H1 (cell line): ENCODE measurements at regions not wholly inside any gene's neighbourhood (a gene's known extent, or its start where the extent isn't known, plus 50 kb on each side); places are given as distances from the start of the nearest gene placed in this dataset.

Experiments used
- CTCF ChIA-PET: fragments of 300-600 bp; sonication (Branson Sonifier 250); formaldehyde crosslinking; loops from one replicate; lab custom pipeline; 2021; ENCODE audit not compliant: partially characterized antibody; lab: Charles Lee
- POLR2A ChIA-PET: fragments of 300-600 bp; sonication (Branson Sonifier 250); formaldehyde crosslinking; loops from one replicate; lab custom pipeline; 2021; ENCODE audit warnings: inconsistent platforms; ENCODE audit not compliant: partially characterized antibody; lab: Charles Lee
- DNase-seq, 2 experiments: peaks; one replicate each; pipeline versions ENCODE4 v3.0.0 to v3.0.0-alpha.2; 2010 to 2022; ENCODE audit warnings: low spot score in 2 of 2, low read depth in 1 of 2, mixed read lengths in 1 of 2
- FAIRE-seq: peaks from 2 replicates; lab custom pipeline; 2011; peaks lifted over from hg19 to GRCh38; lab: Jason Lieb, UNC
- H2AFZ ChIP-seq: 2 replicates; pipeline ENCODE4 v1.8.1; 2012; ENCODE audit warnings: low read length, inconsistent platforms
- H2AK5ac ChIP-seq: 2 replicates; pipeline ENCODE4 v1.6.1; 2013; ENCODE audit warnings: low read depth, low read length
- H2BK120ac ChIP-seq: replicated peaks from 2 replicates; pipeline ENCODE3; 2013; ENCODE audit warnings: low read depth, low read length, inconsistent platforms
- H2BK12ac ChIP-seq: 2 replicates; pipeline ENCODE4 v1.6.1; 2013; ENCODE audit warnings: low read depth, low read length
- H2BK15ac ChIP-seq: 2 replicates; pipeline ENCODE4 v1.6.1; 2013; ENCODE audit warnings: low read length
- H2BK20ac ChIP-seq: 2 replicates; pipeline ENCODE4 v1.6.1; 2013; ENCODE audit warnings: low read length
- H2BK5ac ChIP-seq: 2 replicates; pipeline ENCODE4 v1.6.1; 2013; ENCODE audit warnings: low read depth, low read length
- H3K14ac ChIP-seq: 2 replicates; pipeline ENCODE4 v1.6.1; 2013; ENCODE audit warnings: inconsistent platforms; ENCODE audit not compliant: insufficient read length
- H3K18ac ChIP-seq: 2 replicates; pipeline ENCODE4 v1.6.1; 2013; ENCODE audit warnings: low read length; ENCODE audit errors: extremely low read depth
- H3K23ac ChIP-seq: 2 replicates; pipeline ENCODE4 v1.6.1; 2013; ENCODE audit warnings: inconsistent platforms; ENCODE audit not compliant: insufficient read length
- H3K23me2 ChIP-seq: 2 replicates; pipeline ENCODE4 v1.6.1; 2013; ENCODE audit warnings: low read depth, low read length
- H3K27ac ChIP-seq: 2 replicates; pipeline ENCODE4 v1.6.1; 2011; ENCODE audit warnings: low read depth, low read length, inconsistent platforms
- H3K27me3 ChIP-seq, 4 experiments: replicated peaks in 1 of 4; 1 replicate in 1 of 4; 2 replicates in 3 of 4; pipeline versions ENCODE4 v1.6.1 to v1.8.1; 2011 to 2013; ENCODE audit warnings: low read length in 3 of 4, mild to moderate bottlenecking in 3 of 4, inconsistent platforms in 2 of 4, mixed read lengths in 2 of 4, moderate library complexity in 1 of 4; ENCODE audit not compliant: control insufficient read depth in 3 of 4, insufficient read depth in 3 of 4; ENCODE audit errors: extremely low read depth in 1 of 4
- H3K36me3 ChIP-seq, 4 experiments: 2 replicates each; pipeline versions ENCODE4 v1.6.1 to v1.8.1; 2011 to 2013; ENCODE audit warnings: mild to moderate bottlenecking in 4 of 4, low read length in 3 of 4, moderate library complexity in 2 of 4, control low read depth in 1 of 4, inconsistent platforms in 1 of 4; ENCODE audit not compliant: insufficient read depth in 4 of 4, control insufficient read depth in 2 of 4
- H3K4ac ChIP-seq: replicated peaks from 2 replicates; pipeline ENCODE3; 2013; ENCODE audit warnings: low read length, low read depth, mixed read lengths, inconsistent platforms; ENCODE audit not compliant: insufficient read length
- H3K4me1 ChIP-seq, 4 experiments: replicated peaks in 1 of 4; 1 replicate in 1 of 4; 2 replicates in 3 of 4; pipeline versions ENCODE4 v1.6.1 to v1.8.1; 2011 to 2013; ENCODE audit warnings: low read length in 3 of 4, inconsistent platforms in 2 of 4, mixed read lengths in 1 of 4; ENCODE audit not compliant: insufficient read depth in 4 of 4, control insufficient read depth in 3 of 4
- H3K4me2 ChIP-seq, 2 experiments: 2 replicates each; pipeline versions ENCODE4 v1.6.1 to v1.8.1; 2011 to 2013; ENCODE audit warnings: low read depth in 2 of 2, low read length in 2 of 2, control low read depth in 1 of 2, inconsistent platforms in 1 of 2, mild to moderate bottlenecking in 1 of 2; ENCODE audit not compliant: insufficient read depth in 1 of 2
- H3K4me3 ChIP-seq, 4 experiments: fragments of 200-600, 300-600 bp in 1 of 4; sonication (generic), shearing (Covaris generic), sonication (Bioruptor Twin) in 1 of 4; 2 replicates each; pipeline versions ENCODE4 v1.5.1 to v1.8.1; 2011 to 2016; ENCODE audit warnings: low read length in 4 of 4, low read depth in 3 of 4, control low read depth in 2 of 4, inconsistent platforms in 2 of 4, mild to moderate bottlenecking in 2 of 4, mixed read lengths in 1 of 4, moderate library complexity in 1 of 4; ENCODE audit not compliant: insufficient read depth in 2 of 4; ENCODE audit errors: extremely low read depth in 1 of 4
- H3K56ac ChIP-seq: replicated peaks from 2 replicates; pipeline ENCODE3; 2013; ENCODE audit warnings: low read depth, mild to moderate bottlenecking, mixed read lengths, low read length, inconsistent platforms; ENCODE audit not compliant: insufficient read length
- H3K79me1 ChIP-seq: 2 replicates; pipeline ENCODE4 v1.6.1; 2013; ENCODE audit warnings: low read depth, low read length, control low read depth
- H3K79me2 ChIP-seq, 2 experiments: 2 replicates each; pipeline versions ENCODE4 v1.6.1 to v1.8.1; 2012 to 2013; ENCODE audit warnings: low read length in 2 of 2, mild to moderate bottlenecking in 2 of 2, inconsistent platforms in 1 of 2; ENCODE audit not compliant: insufficient read depth in 2 of 2, control insufficient read depth in 1 of 2
- H3K9ac ChIP-seq, 4 experiments: replicated peaks in 1 of 4; 1 replicate in 1 of 4; 2 replicates in 3 of 4; pipeline versions ENCODE4 v1.6.1 to v1.8.1; 2011 to 2013; ENCODE audit warnings: low read depth in 3 of 4, low read length in 3 of 4, control low read depth in 2 of 4, mild to moderate bottlenecking in 2 of 4, moderate library complexity in 2 of 4, inconsistent platforms in 1 of 4; ENCODE audit errors: extremely low read depth in 1 of 4
- H3K9me3 ChIP-seq, 2 experiments: 2 replicates each; pipeline versions ENCODE4 v1.6.1 to v1.8.1; 2012 to 2013; ENCODE audit warnings: mild to moderate bottlenecking in 2 of 2, moderate library complexity in 2 of 2, control low read depth in 1 of 2, inconsistent platforms in 1 of 2, low read depth in 1 of 2, low read length in 1 of 2, mixed read lengths in 1 of 2; ENCODE audit not compliant: insufficient read depth in 2 of 2
- H4K20me1 ChIP-seq, 2 experiments: replicated peaks in 1 of 2; 2 replicates each; pipeline versions ENCODE3 to v1.8.1; 2011 to 2013; ENCODE audit warnings: inconsistent platforms in 2 of 2, low read length in 2 of 2, mild to moderate bottlenecking in 1 of 2; ENCODE audit not compliant: insufficient read depth in 2 of 2, control insufficient read depth in 1 of 2
- H4K5ac ChIP-seq: 2 replicates; pipeline ENCODE4 v1.6.1; 2013; ENCODE audit warnings: low read length, low read depth, mixed read lengths, inconsistent platforms; ENCODE audit not compliant: insufficient read length
- H4K8ac ChIP-seq: 2 replicates; pipeline ENCODE4 v1.8.0; 2013; ENCODE audit warnings: mild to moderate bottlenecking, moderate library complexity, low read length, inconsistent platforms; ENCODE audit not compliant: insufficient read depth; ENCODE audit errors: extremely low read depth
- H4K91ac ChIP-seq: replicated peaks from 2 replicates; pipeline ENCODE3; 2013; ENCODE audit warnings: low read length, mixed read lengths, inconsistent platforms; ENCODE audit not compliant: insufficient read length
- CEBPB ChIP-seq: IDR thresholded peaks from 2 replicates; pipeline ENCODE4 v1.6.1; 2012; ENCODE audit warnings: low read depth, low read length
- CHD1 ChIP-seq: IDR thresholded peaks from 2 replicates; pipeline ENCODE4 v1.6.1; 2012; ENCODE audit warnings: low read depth, low read length, improper control_type of control experiment
- CTBP2 ChIP-seq: IDR thresholded peaks from 2 replicates; pipeline ENCODE4 v1.7.0; 2011; ENCODE audit warnings: borderline replicate concordance, mild to moderate bottlenecking, moderate library complexity, mixed read lengths, low read length; ENCODE audit not compliant: insufficient read depth, insufficient read length
- FOSL1 ChIP-seq: IDR thresholded peaks from 2 replicates; pipeline ENCODE4 v1.6.1; 2011; ENCODE audit warnings: mild to moderate bottlenecking, low read depth, low read length, moderate library complexity; ENCODE audit not compliant: insufficient read depth
- HDAC2 ChIP-seq, 2 experiments: fragments of 300-600 bp in 1 of 2; sonication (generic) in 1 of 2; IDR thresholded peaks; 2 replicates each; pipeline ENCODE4 v1.6.1; 2011 to 2012; ENCODE audit warnings: low read depth in 2 of 2, low read length in 2 of 2, mild to moderate bottlenecking in 2 of 2, moderate library complexity in 2 of 2, borderline replicate concordance in 1 of 2, inconsistent platforms in 1 of 2
- KDM1A ChIP-seq: fragments of 200-600, 300-600 bp; sonication (generic); IDR thresholded peaks from 2 replicates; pipeline ENCODE4 v1.7.1; 2016; ENCODE audit warnings: mild to moderate bottlenecking, low read length, borderline replicate concordance
- MAX ChIP-seq: IDR thresholded peaks from 2 replicates; pipeline ENCODE4 v1.6.1; 2012; ENCODE audit warnings: inconsistent platforms
- NANOG ChIP-seq: IDR thresholded peaks from 2 replicates; pipeline ENCODE4 v1.6.1; 2011; ENCODE audit warnings: low read length, low read depth, mild to moderate bottlenecking, inconsistent platforms; ENCODE audit not compliant: insufficient read depth, poor library complexity, severe bottlenecking
- POLR2AphosphoS5 ChIP-seq: IDR thresholded peaks from 2 replicates; pipeline ENCODE4 v1.6.1; 2011; ENCODE audit warnings: low read depth, low read length
- POU5F1 ChIP-seq: IDR thresholded peaks from 2 replicates; pipeline ENCODE4 v1.6.1; 2011; ENCODE audit warnings: low read depth, mild to moderate bottlenecking, low read length, moderate library complexity
- SIRT6 ChIP-seq: IDR thresholded peaks from one replicate; pipeline ENCODE4 v1.7.1; 2012; ENCODE audit warnings: low read length, inconsistent platforms
- TCF12 ChIP-seq: IDR thresholded peaks from 2 replicates; pipeline ENCODE4 v1.6.1; 2011; ENCODE audit warnings: low read depth, mild to moderate bottlenecking, low read length
- ZNF274 ChIP-seq: IDR thresholded peaks from 2 replicates; pipeline ENCODE4 v1.7.0; 2012; ENCODE audit warnings: low read length, borderline replicate concordance; ENCODE audit errors: extremely low read depth
- WGBS, 2 experiments: shearing (Covaris generic) in 1 of 2; methylation state at CpG; one replicate each; pipeline versions ENCODE4 v1.1.6 to v1.1.7; 2013 to 2015; ENCODE audit warnings: low lambda C conversion rate in 2 of 2, mixed read lengths in 2 of 2, inconsistent platforms in 1 of 2, low coverage in 1 of 2, missing lambda C conversion rate in 1 of 2; ENCODE audit not compliant: insufficient replicate concordance in 2 of 2, insufficient coverage in 1 of 2, insufficient read length in 1 of 2; ENCODE audit errors: extremely low coverage in 1 of 2, missing lambda C conversion rate in 1 of 2; 5-methylcytosine and 5-hydroxymethylcytosine counted together

GRCh38 chr1:106677181-106677580, 379.3 kb upstream of the PRMT6 start:
- Histone ChIP-seq H3K36me3 (no peaks in the 10 kb centered on the region), H4K20me1 (no peaks in the 10 kb centered on the region), H3K23ac (no peak overlapping the region), H2BK15ac (no peak overlapping the region), H3K4me1 (peaks cover 0 to 3% (median 0%) of the 10 kb centered on the region in 4 experiments; a peak in 1 of 7 replicates), H3K4me2 (no peak overlapping the region), H3K9ac (no peak overlapping the region), H4K5ac (no peak overlapping the region), H2BK120ac (no peak overlapping the region), H3K27me3 (no peaks in the 10 kb centered on the region), H3K23me2 (no peaks in the 10 kb centered on the region), H2BK12ac (no peak overlapping the region), H2AFZ (no peak overlapping the region), H3K79me2 (no peaks in the 10 kb centered on the region), H3K14ac (no peak overlapping the region), H2AK5ac (no peak overlapping the region), H3K18ac (no peak overlapping the region), H2BK20ac (no peak overlapping the region), H3K56ac (no peak overlapping the region), H2BK5ac (no peak overlapping the region), H3K79me1 (no peaks in the 10 kb centered on the region), H3K9me3 (no peaks in the 10 kb centered on the region), H3K4ac (no peak overlapping the region), H4K91ac (no peak overlapping the region), H3K27ac (no peak overlapping the region), H4K8ac (no peak overlapping the region), H3K4me3 (no peak overlapping the region)
- 88% methylated on average over 3 of the region's 3 CpGs; no CpG with 5 or more reads in 1 of the 2 experiments for WGBS, 2 experiments
- POLR2A ChIA-PET: no interaction called here
- CTCF ChIA-PET: no interaction called here
- no peak for DNase-seq
- no peak for FAIRE-seq
- TF ChIP-seq ZNF274 (no peak), HDAC2 (IDR thresholded peaks at IDR 0.05; ENCODE audit: borderline replicate concordance in 1 of 2, low read depth in 2 of 2, low read length in 2 of 2) (no peak), POLR2AphosphoS5 (no peak), POU5F1 (no peak), FOSL1 (no peak), SIRT6 (no peak), NANOG (no peak), MAX (no peak), CHD1 (no peak), KDM1A (no peak), TCF12 (no peak), CEBPB (no peak), CTBP2 (no peak)
